GM12892 (cell line): ENCODE measurements at regions not wholly inside any gene's neighbourhood (a gene's known extent, or its start where the extent isn't known, plus 50 kb on each side); places are given as distances from the start of the nearest gene placed in this dataset.
"Not testable (repeated sequence)": the region's sequence is repeated elsewhere in the genome, so short reads cannot be mapped to it uniquely, and the experiment has no call there.

ENCODE experiments used
- DNase-seq: peaks from one replicate; pipeline ENCODE4 v3.0.0; 2011; ENCODE audit not compliant: insufficient read length
- FAIRE-seq: peaks from 2 replicates; lab custom pipeline; 2011; peaks lifted over from hg19 to GRCh38; lab: Jason Lieb, UNC
- POLR2A ChIP-seq: IDR thresholded peaks from 2 replicates; pipeline ENCODE4 v1.6.1; 2011; ENCODE audit warnings: low read depth, low read length, control low read depth
- POLR2AphosphoS5 ChIP-seq: IDR thresholded peaks from 2 replicates; pipeline ENCODE4 v1.6.1; 2011; ENCODE audit warnings: low read depth, low read length, control low read depth
- TAF1 ChIP-seq: IDR thresholded peaks from 2 replicates; pipeline ENCODE4 v1.6.1; 2011; ENCODE audit warnings: low read depth, mild to moderate bottlenecking, control low read depth, low read length, borderline replicate concordance

- no peak for TF ChIP-seq POLR2AphosphoS5
- TF ChIP-seq POLR2A, result no peak
- DNase-seq, result no peak
- FAIRE-seq, result no peak
Measured at GRCh38 chr19:30846102-30846501, 473.9 kb downstream of the ZNF536 start.

GRCh38 chr19:30842926-30843325, 470.7 kb downstream of the ZNF536 start:
- DNase-seq (no peak), FAIRE-seq (no peak)
- TF ChIP-seq POLR2A (no peak), POLR2AphosphoS5 (no peak), TAF1 (no peak)

GRCh38 chr19:30841934-30842333, 469.8 kb downstream of the ZNF536 start:
- FAIRE-seq, result no peak
- TF ChIP-seq POLR2AphosphoS5 (no peak), POLR2A (no peak), TAF1 (no peak)
- no peak for DNase-seq

- DNase-seq, result no peak
- no peak for FAIRE-seq
- TF ChIP-seq POLR2A (no peak), TAF1 (no peak)
Measured at GRCh38 chr19:30830875-30831274, 458.7 kb downstream of the ZNF536 start.

GRCh38 chr19:30825505-30825904, 453.3 kb downstream of the ZNF536 start:
- DNase-seq, FAIRE-seq: not testable (repeated sequence)

- DNase-seq (no peak), FAIRE-seq (no peak)
- TF ChIP-seq POLR2A (no peak), POLR2AphosphoS5 (no peak), TAF1 (no peak)
Measured at GRCh38 chr19:30824809-30825208, 452.6 kb downstream of the ZNF536 start.

GRCh38 chr19:30817965-30818567, 445.9 kb downstream of the ZNF536 start:
- no peak for TF ChIP-seq TAF1
- no peak for TF ChIP-seq POLR2A
- TF ChIP-seq POLR2AphosphoS5, result no peak
- no peak for FAIRE-seq
- DNase-seq, result no peak

- FAIRE-seq (no peak), DNase-seq (no peak)
- no peak for TF ChIP-seq POLR2A
- TF ChIP-seq POLR2AphosphoS5, result no peak
- no peak for TF ChIP-seq TAF1
Measured at GRCh38 chr19:30817197-30817596, 445.0 kb downstream of the ZNF536 start.

GRCh38 chr19:30815889-30816580, 443.9 kb downstream of the ZNF536 start:
- no peak for FAIRE-seq
- no peak for TF ChIP-seq POLR2A
- no peak for TF ChIP-seq POLR2AphosphoS5
- no peak for TF ChIP-seq TAF1
- DNase-seq, result no peak

- no peak for FAIRE-seq
- no peak for DNase-seq
- TF ChIP-seq TAF1 (no peak), POLR2AphosphoS5 (no peak), POLR2A (no peak)
Measured at GRCh38 chr19:30812099-30812678, 440.0 kb downstream of the ZNF536 start.

- DNase-seq (no peak), FAIRE-seq (no peak)
- TF ChIP-seq POLR2AphosphoS5 (no peak), TAF1 (no peak), POLR2A (no peak)
Measured at GRCh38 chr19:30811397-30812098, 439.4 kb downstream of the ZNF536 start.

GRCh38 chr19:30810726-30811125, 438.5 kb downstream of the ZNF536 start:
- FAIRE-seq (no peak), DNase-seq (no peak)
- TF ChIP-seq TAF1 (no peak), POLR2A (no peak), POLR2AphosphoS5 (no peak)
